GM12864 (cell line): ENCODE measurements at regions not wholly inside any gene's neighbourhood (a gene's known extent, or its start where the extent isn't known, plus 50 kb on each side); places are given as distances from the start of the nearest gene placed in this dataset.

Experiments
- DNase-seq: peaks from one replicate; pipeline ENCODE4 v3.0.0-alpha.2; 2011; ENCODE audit warnings: low read depth
- H3K4me3 ChIP-seq: 2 replicates; pipeline ENCODE4 v1.5.1; 2011; ENCODE audit warnings: mild to moderate bottlenecking, low read depth, low read length, control low read depth
- CTCF ChIP-seq: IDR thresholded peaks from 2 replicates; pipeline ENCODE4 v1.5.1; 2011; ENCODE audit warnings: low read depth, mild to moderate bottlenecking, moderate library complexity, low read length, control low read depth, inconsistent platforms; ENCODE audit errors: missing control alignments

GRCh38 chr4:124044330-124044729, 647.7 kb downstream of the SPRY1 start:
- H3K4me3 ChIP-seq, result no peak overlapping the region
- DNase-seq, result no peak
- TF ChIP-seq CTCF, result no peak

GRCh38 chr4:124044867-124045266, 648.3 kb downstream of the SPRY1 start:
- DNase-seq, result no peak
- H3K4me3 ChIP-seq, result no peak overlapping the region
- no peak for TF ChIP-seq CTCF

- no peak overlapping the region for H3K4me3 ChIP-seq
- no peak for DNase-seq
- no peak for TF ChIP-seq CTCF
Measured at GRCh38 chr4:124046190-124046589, 649.6 kb downstream of the SPRY1 start.

GRCh38 chr4:124053872-124054538, 657.4 kb downstream of the SPRY1 start:
- no peak for DNase-seq
- TF ChIP-seq CTCF, result no peak
- H3K4me3 ChIP-seq, result no peak overlapping the region

GRCh38 chr4:124055336-124055735, 657.2 kb downstream of the ANKRD50 start:
- H3K4me3 ChIP-seq, result no peak overlapping the region
- TF ChIP-seq CTCF, result no peak
- no peak for DNase-seq

GRCh38 chr4:124055896-124056295, 656.6 kb downstream of the ANKRD50 start:
- no peak for TF ChIP-seq CTCF
- no peak overlapping the region for H3K4me3 ChIP-seq
- no peak for DNase-seq

- TF ChIP-seq CTCF, result no peak
- no peak overlapping the region for H3K4me3 ChIP-seq
- DNase-seq, result peak; percentile 2
Measured at GRCh38 chr4:124060261-124060918, 652.1 kb downstream of the ANKRD50 start.
